Mesothelial cell of epicardium (in vitro differentiated cells): ENCODE measurements at regions not wholly inside any gene's neighbourhood (a gene's known extent, or its start where the extent isn't known, plus 50 kb on each side); places are given as distances from the start of the nearest gene placed in this dataset.

Experiments used
- DNase-seq, 2 experiments: peaks; one replicate each; pipeline ENCODE4 v3.0.0; 2021; ENCODE audit warnings: low spot score in 2 of 2; ENCODE audit not compliant: unreplicated experiment in 2 of 2
- H3K27ac Mint-ChIP-seq: 2 replicates; pipeline ENCODE4 v1.8.0; 2021; ENCODE audit warnings: mixed read lengths
- H3K27me3 Mint-ChIP-seq: 2 replicates; pipeline ENCODE4 v1.8.0; 2021; ENCODE audit warnings: low read depth, mixed read lengths
- H3K36me3 Mint-ChIP-seq: 2 replicates; pipeline ENCODE4 v1.8.0; 2021; ENCODE audit warnings: mixed read lengths
- H3K4me1 Mint-ChIP-seq: 2 replicates; pipeline ENCODE4 v1.8.0; 2021; ENCODE audit warnings: mixed read lengths
- H3K4me3 Mint-ChIP-seq: 2 replicates; pipeline ENCODE4 v1.8.0; 2021; ENCODE audit warnings: mild to moderate bottlenecking, moderate library complexity, mixed read lengths
- H3K9me3 Mint-ChIP-seq: 2 replicates; pipeline ENCODE4 v1.8.0; 2021; ENCODE audit warnings: mixed read lengths
- TF ChIP-seq, protein P1 (sequence below): fragments of 200-600 bp; sonication (generic); IDR thresholded peaks from one replicate; pipeline ENCODE4 v1.5.0; 2021; ENCODE audit warnings: antibody characterized with exemption; ENCODE audit not compliant: unreplicated experiment

DNA sequence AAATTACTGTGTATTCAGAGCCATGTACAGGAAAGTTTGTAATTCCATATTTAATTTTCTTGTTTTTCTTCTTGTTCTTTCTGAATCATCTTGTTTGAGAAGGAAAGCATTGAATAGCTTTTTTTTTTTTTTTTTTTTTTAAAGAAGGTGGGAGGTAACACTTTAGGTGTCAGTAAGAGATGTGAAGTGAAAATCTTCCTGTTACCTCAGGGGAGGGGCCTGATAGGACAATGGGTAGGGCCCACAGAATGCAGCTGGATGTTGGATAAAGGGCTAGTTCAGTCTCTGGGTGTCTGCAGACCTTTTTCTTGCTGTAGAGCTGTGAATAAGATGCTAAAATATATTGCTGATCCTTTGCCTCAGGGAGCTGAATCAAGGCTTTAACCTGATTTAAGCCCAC is 317.4 kb downstream of the MAN2A1 start:
- H3K4me1 Mint-ChIP-seq, result peaks cover under 1% of the 10 kb centered on the region
- H3K9me3 Mint-ChIP-seq, result peaks cover 11% of the 10 kb centered on the region
- no peak overlapping the region for H3K4me3 Mint-ChIP-seq
- DNase-seq, result no peak
- no peaks in the 10 kb centered on the region for H3K36me3 Mint-ChIP-seq
- TF ChIP-seq, protein P1, sequence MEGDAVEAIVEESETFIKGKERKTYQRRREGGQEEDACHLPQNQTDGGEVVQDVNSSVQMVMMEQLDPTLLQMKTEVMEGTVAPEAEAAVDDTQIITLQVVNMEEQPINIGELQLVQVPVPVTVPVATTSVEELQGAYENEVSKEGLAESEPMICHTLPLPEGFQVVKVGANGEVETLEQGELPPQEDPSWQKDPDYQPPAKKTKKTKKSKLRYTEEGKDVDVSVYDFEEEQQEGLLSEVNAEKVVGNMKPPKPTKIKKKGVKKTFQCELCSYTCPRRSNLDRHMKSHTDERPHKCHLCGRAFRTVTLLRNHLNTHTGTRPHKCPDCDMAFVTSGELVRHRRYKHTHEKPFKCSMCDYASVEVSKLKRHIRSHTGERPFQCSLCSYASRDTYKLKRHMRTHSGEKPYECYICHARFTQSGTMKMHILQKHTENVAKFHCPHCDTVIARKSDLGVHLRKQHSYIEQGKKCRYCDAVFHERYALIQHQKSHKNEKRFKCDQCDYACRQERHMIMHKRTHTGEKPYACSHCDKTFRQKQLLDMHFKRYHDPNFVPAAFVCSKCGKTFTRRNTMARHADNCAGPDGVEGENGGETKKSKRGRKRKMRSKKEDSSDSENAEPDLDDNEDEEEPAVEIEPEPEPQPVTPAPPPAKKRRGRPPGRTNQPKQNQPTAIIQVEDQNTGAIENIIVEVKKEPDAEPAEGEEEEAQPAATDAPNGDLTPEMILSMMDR, result no peak
- H3K27me3 Mint-ChIP-seq, result no peaks in the 10 kb centered on the region
- H3K27ac Mint-ChIP-seq, result no peak overlapping the region

DNA sequence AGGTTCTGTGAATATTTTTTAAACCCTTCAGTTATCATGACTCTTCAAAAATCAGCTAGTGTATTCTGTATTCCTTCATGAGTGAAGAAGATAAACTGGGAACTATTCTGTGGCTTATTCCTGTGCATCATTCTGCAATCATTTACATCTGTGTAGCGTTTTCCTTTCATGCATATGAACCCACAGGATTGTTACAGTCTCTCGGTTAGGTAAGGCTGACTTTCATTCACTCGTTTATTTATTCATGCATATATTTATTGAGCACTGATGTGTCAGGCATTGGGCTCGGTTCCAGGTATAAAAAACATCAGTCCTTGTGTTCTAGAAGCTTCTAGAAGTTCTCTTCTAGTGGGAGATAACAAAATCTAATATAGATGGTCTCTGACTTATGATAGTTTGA is 318.4 kb downstream of the MAN2A1 start:
- Mint-ChIP-seq H3K36me3 (peaks cover under 1% of the 10 kb centered on the region), H3K4me1 (peaks cover 4% of the 10 kb centered on the region), H3K9me3 (peaks cover 11% of the 10 kb centered on the region), H3K27me3 (no peaks in the 10 kb centered on the region), H3K27ac (no peak overlapping the region), H3K4me3 (no peak overlapping the region)
- DNase-seq, result no peak
- TF ChIP-seq, protein P1, result no peak

DNA sequence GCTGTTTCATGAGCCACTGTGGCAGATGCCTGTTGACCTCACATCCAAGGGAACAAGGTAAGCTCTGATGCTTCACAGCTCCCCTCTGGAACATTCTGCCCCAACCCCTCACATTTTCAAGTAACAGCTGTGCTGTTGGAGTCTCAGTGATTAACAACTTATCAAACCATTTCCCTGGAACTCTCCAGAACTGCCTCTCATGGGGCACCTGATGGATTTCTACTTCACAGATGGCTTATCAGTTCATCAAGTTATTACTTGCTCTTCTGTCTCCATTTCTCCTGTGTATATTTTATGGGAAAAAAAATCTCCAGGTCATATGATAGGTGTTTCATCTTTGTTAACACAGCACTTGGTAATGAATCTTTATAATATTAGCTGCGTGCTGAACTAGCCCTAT is 322.4 kb downstream of the MAN2A1 start:
- Mint-ChIP-seq H3K4me3 (no peak overlapping the region), H3K27ac (no peak overlapping the region), H3K36me3 (peaks cover 2% of the 10 kb centered on the region), H3K4me1 (peaks cover 4% of the 10 kb centered on the region), H3K9me3 (peaks cover 20% of the 10 kb centered on the region), H3K27me3 (no peaks in the 10 kb centered on the region)
- TF ChIP-seq, protein P1, result no peak
- no peak for DNase-seq

DNA sequence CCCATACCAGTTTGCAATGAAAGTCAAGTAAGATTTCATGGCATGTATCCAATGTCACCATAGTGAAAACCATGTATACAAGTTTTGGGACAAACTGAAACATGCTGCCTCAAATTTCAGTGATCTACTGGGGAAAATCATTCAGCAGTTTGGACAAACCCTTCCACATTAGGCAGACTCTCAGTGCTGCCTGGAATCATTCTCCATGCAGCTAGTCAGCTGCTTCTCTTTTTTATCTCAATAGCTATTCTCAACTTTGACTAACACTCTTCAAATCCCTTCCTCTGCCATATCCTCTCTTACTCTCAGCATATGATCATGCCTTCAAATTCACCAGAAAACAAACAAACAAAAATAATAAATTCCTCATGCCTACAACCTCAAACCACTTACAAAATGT is 323.3 kb downstream of the MAN2A1 start:
- Mint-ChIP-seq H3K9me3 (peaks cover 20% of the 10 kb centered on the region), H3K36me3 (peaks cover 2% of the 10 kb centered on the region), H3K4me1 (peaks cover 4% of the 10 kb centered on the region), H3K4me3 (no peak overlapping the region), H3K27me3 (no peaks in the 10 kb centered on the region), H3K27ac (no peak overlapping the region)
- no peak for DNase-seq
- TF ChIP-seq, protein P1, result no peak

DNA sequence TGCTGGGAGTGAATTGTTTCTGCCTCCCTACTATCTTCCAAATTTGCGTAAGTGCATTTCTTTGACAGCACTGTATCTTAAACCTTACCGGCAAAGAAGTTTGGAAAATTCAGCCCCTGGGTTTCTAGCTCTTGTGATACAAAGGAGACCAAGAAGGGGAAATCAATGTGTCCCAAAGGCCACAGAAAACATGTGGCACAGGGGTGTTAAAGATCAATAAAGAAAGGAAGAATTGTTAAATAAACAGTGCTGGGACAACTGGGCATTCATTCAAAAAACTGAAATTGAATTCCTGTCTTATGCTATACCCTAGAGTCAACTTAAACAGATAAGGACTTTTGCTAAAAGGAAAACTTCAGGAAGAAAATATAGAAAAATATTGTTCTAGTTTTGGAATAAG is 328.1 kb downstream of the MAN2A1 start:
- Mint-ChIP-seq H3K36me3 (peaks cover 2% of the 10 kb centered on the region), H3K27me3 (no peaks in the 10 kb centered on the region), H3K4me1 (no peaks in the 10 kb centered on the region), H3K4me3 (no peak overlapping the region), H3K27ac (no peak overlapping the region), H3K9me3 (peaks cover 18% of the 10 kb centered on the region)
- no peak for DNase-seq
- TF ChIP-seq, protein P1, result no peak

- H3K4me1 Mint-ChIP-seq, result no peaks in the 10 kb centered on the region
- H3K36me3 Mint-ChIP-seq, result no peaks in the 10 kb centered on the region
Observed at GRCh38 chr5:110018509-110018908, 328.8 kb downstream of the MAN2A1 start.

More at GRCh38 chr5:110018509-110018908, 328.8 kb downstream of the MAN2A1 start:
- H3K9me3 Mint-ChIP-seq, result peaks cover 12% of the 10 kb centered on the region
- no peak overlapping the region for H3K4me3 Mint-ChIP-seq
- no peak overlapping the region for H3K27ac Mint-ChIP-seq
- TF ChIP-seq, protein P1, result no peak
- no peaks in the 10 kb centered on the region for H3K27me3 Mint-ChIP-seq
- DNase-seq, result no peak
